OCI-LY3 (cell line): ENCODE measurements at regions not wholly inside any gene's neighbourhood (a gene's known extent, or its start where the extent isn't known, plus 50 kb on each side); places are given as distances from the start of the nearest gene placed in this dataset.

ENCODE experiments used
- CTCF ChIP-seq: fragments of 200-600, 300-600 bp; sonication (generic); IDR thresholded peaks from 2 replicates; pipeline ENCODE4 v1.5.1; 2014; ENCODE audit warnings: antibody characterized with exemption, low read length, low read depth
- EZH2phosphoT487 ChIP-seq: fragments of 200-600 bp; shearing (Covaris generic); IDR thresholded peaks from 2 replicates; pipeline ENCODE4 v1.6.1; 2018; ENCODE audit warnings: antibody characterized with exemption, mixed run types, low read depth

DNA sequence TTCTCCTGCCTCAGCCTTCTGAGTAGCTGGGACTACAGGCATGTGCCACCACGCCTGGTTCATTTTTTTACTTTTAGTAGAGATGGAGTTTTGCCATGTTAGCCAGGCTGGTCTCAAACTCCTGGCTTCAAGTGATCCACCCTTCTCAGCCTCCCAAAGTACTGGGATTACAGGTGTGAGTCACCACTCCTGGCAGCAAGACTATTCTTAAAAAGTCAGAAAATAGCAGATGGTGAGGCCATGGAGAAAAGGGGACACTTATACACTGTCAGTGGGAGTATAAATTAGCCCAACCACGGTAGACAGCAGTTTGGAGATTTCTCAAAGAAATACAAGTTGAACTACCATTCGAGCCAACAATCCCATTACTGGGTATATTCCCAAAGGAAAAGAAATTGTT lies 603.3 kb upstream of the TBL1XR1 start:
- TF ChIP-seq CTCF (no peak), EZH2phosphoT487 (no peak)
